Adrenal gland (tissue), 5 donors: ENCODE measurements at regions not wholly inside any gene's neighbourhood (a gene's known extent, or its start where the extent isn't known, plus 50 kb on each side); places are given as distances from the start of the nearest gene placed in this dataset.

ENCODE experiments used
- POLR2A ChIP-seq, 2 donors: fragments of 450-650 bp; IDR thresholded peaks; one replicate each; pipeline ENCODE4 v1.6.1; 2017; ENCODE audit warnings: antibody characterized with exemption in 2 of 2, mild to moderate bottlenecking in 2 of 2, moderate library complexity in 1 of 2
- TF ChIP-seq, protein P1 (sequence below), 6 experiments: fragments of 450-650 bp in 4 of 6; fragments of 200-600 bp in 2 of 6; sonication (generic) in 1 of 6; IDR thresholded peaks; 1 replicate in 5 of 6; 2 replicates in 1 of 6; pipeline versions ENCODE4 v1.5.1 to v1.8.0; 2016 to 2021; ENCODE audit warnings: antibody characterized with exemption in 6 of 6, mild to moderate bottlenecking in 2 of 6, moderate library complexity in 1 of 6
- donor health status: DM: no; HTN: no; CAD: no.

DNA sequence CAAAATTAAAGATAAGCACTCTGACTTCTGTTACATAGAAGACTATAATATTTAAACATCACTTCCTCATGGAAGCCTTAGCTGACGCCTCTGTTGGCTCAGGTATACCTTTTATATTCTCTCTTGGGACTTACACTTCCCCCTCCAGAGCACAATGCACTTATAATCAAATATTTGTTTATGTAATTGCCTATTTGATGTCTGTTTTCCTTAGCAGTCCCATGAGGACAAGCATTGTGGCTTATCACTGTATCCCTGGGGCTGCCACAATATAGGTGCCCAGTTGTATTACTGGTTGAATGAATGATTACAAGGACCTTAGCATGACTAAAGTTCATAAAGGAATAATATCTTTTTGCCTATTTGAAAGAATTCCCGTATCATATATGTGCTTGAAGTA lies 186.7 kb upstream of the VGLL2 start:
- TF ChIP-seq, protein P1, sequence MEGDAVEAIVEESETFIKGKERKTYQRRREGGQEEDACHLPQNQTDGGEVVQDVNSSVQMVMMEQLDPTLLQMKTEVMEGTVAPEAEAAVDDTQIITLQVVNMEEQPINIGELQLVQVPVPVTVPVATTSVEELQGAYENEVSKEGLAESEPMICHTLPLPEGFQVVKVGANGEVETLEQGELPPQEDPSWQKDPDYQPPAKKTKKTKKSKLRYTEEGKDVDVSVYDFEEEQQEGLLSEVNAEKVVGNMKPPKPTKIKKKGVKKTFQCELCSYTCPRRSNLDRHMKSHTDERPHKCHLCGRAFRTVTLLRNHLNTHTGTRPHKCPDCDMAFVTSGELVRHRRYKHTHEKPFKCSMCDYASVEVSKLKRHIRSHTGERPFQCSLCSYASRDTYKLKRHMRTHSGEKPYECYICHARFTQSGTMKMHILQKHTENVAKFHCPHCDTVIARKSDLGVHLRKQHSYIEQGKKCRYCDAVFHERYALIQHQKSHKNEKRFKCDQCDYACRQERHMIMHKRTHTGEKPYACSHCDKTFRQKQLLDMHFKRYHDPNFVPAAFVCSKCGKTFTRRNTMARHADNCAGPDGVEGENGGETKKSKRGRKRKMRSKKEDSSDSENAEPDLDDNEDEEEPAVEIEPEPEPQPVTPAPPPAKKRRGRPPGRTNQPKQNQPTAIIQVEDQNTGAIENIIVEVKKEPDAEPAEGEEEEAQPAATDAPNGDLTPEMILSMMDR (IDR thresholded peaks at IDR 0.05) = no peak
- no peak for TF ChIP-seq POLR2A (IDR thresholded peaks at IDR 0.05)
